H1 (cell line): ENCODE measurements at regions not wholly inside any gene's neighbourhood (a gene's known extent, or its start where the extent isn't known, plus 50 kb on each side); places are given as distances from the start of the nearest gene placed in this dataset.

Source experiments
- CHD7 ChIP-seq: fragments of 300-600 bp; sonication (generic); IDR thresholded peaks from 2 replicates; pipeline ENCODE4 v1.7.1; 2012; ENCODE audit warnings: low read length, moderate library complexity, mild to moderate bottlenecking, inconsistent platforms; ENCODE audit not compliant: insufficient replicate concordance
- CTBP2 ChIP-seq: IDR thresholded peaks from 2 replicates; pipeline ENCODE4 v1.7.0; 2011; ENCODE audit warnings: borderline replicate concordance, mild to moderate bottlenecking, moderate library complexity, mixed read lengths, low read length; ENCODE audit not compliant: insufficient read depth, insufficient read length
- SIX5 ChIP-seq: IDR thresholded peaks from 2 replicates; pipeline ENCODE4 v1.6.1; 2011; ENCODE audit warnings: mild to moderate bottlenecking, low read depth, low read length

GRCh38 chr5:117054911-117055310, 480.3 kb upstream of the SEMA6A start (continued):
- TF ChIP-seq CHD7 (no peak), SIX5 (no peak), CTBP2 (no peak)
- TF ChIP-seq, all 59 proteins: peak for 0
